Bone marrow (tissue), 2 donors: ENCODE measurements at regions not wholly inside any gene's neighbourhood (a gene's known extent, or its start where the extent isn't known, plus 50 kb on each side); places are given as distances from the start of the nearest gene placed in this dataset.
A peak's percentile ranks its signal among the peaks of the same experiment; 100 is the strongest.
"Not testable (repeated sequence)": the region's sequence is repeated elsewhere in the genome, so short reads cannot be mapped to it uniquely, and the experiment has no call there.

Experiments
- DNase-seq, 2 donors: peaks; one replicate each; lab custom pipeline; 2025; lab: John Stamatoyannopoulos, UW

DNA sequence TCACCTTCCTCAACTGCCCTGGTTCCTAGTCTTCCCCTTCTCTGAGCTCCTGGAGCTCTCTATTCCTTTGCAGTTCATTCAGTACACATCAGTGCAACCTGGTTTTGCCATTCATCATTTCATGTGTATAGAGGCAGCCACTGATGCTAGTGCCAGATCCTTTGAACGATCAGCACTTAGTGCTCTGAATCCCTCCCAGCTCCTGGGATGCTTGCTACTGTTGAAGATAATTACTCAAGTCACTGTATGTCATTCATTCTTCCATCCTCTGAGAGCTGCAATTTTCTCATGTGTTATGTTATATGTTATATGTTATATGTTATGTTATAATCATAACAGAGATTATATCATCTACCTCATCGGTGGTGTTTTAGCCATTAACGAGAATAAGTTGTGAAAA lies 98.5 kb upstream of the UXS1 start:
- no peak for DNase-seq

DNA sequence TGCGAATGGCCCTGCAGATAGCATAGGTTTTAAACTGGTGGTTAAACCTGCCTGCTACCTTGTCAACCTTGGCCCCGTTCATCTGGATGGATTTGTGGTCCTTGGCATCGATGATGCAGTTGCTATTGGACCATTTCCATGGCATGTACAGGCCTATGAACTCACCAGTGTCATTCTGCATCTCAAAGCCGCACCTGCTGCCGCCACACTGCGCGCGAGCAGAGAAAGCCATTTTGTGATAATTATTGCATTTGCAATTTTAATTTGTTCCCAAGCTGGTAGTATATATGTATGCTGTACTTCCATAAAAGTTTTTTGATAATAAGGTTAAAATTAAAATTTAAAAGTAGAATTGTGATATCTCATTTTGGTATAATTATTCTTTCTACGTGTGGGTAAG lies 94.8 kb upstream of the UXS1 start:
- DNase-seq: no peak

DNA sequence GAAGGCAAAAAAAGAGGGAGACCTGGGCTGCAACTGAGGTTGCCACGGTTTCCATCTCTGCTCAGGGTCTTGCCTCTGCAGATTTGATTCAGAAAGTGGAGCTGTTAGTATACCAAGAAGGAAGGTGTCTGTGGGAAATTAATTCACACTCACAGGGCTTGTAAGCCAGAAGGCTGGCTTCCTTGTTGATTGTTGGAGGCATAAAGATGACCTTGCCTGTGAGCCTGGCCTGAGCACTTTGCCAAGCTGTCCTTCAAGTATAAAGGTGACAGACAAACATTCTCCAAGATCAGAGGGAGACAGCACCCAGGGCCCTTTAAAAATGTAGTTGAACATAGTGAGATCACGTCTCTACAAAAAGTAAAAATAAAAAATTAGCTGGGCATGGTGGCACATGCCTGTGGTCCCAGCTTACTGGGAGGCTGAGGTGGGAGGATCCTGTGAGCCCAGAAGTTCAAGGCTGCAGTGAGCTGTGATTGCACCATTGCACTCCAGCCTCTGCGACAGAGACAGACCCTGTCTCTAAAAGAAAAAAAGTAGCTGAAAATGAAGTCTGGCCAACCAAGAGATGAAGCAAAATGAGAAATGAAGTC lies 91.2 kb upstream of the UXS1 start:
- DNase-seq: no peak

DNA sequence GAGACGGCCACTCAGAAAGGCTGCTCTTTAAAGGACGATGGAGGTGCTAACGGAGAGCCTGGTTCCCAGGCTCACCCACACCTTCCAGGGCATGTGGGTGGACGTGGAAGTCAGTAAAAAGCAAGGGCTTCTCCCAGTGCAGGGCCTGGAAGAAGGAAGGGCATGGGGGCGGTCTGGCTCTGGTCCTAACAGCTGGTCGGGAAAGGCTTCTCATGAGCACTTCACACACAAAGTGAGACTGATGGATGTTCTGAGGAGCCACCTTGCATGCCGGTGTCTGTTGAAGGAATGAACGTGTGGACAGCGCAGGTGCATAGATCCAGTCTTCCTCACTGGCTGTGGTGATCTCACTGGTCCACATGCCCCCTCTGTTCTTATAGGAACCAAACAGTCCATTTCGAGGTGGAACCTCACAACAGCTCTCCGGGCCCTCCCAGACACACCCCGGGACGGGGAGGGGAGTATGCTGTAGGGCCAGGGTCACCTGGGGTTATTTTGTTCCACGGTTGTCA lies 90.6 kb upstream of the UXS1 start:
- no peak for DNase-seq

DNA sequence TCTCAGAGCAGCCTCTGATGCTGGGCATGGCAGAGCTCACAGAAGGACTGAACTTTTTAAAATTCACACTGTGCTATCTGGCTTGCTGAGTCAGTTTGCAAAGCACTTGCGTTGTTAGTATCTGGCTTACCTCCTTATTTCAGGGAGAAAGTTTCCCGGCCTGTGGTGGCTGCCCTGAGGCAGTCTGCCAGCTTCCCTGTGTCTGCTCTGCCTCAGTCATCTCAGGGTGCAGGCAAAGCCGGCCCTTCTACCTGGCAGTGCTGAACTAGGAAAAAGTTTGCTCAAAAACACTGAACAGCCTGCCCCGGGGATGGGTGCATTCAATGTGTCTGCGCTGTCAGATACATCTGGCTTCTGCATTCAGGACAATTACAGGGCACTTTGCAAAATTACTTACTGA lies 90.2 kb upstream of the UXS1 start:
- no peak for DNase-seq

DNA sequence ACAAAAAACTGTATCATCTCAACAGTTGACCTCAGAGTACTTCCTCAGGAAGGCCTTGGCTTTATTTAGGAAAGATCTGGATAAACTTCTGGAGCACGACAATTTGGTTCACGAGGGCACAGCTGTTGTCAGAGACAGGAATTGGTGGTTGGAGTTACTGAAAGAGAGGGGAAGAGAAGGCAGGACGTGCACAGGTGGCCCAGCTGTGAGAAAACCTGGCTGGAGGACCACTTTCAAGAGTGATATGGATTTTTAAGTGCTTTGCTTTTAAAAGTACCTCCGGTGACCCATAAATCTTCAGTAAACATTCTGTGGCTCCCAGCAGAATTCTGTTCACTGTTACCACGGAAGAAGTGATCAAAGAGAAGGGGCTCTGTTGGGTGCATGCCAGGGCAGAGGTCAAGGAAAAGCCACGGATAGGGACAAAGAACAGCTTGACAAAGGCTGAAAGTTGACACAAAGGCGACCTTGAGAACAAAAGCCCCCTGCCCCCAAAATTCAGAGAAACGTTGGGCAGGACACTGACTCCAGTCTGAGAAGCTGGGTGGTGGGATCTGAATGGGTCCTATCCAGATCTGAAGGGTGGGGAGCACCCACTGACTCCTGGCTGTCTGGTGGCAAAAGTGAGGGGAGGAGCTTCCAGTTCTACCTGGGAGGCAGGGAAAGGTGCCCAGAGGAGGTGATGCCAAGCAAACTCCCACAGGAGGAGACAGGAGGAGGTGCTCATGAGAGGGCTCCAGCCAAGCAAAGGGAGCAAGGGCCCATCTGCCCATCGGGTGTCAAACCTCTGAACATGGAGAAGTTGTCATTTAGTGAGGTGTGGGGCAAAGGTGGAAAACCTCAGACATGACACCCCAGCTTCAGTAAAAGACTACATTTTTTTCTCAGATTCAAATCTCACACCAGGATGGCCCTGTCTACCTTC lies 89.4 kb upstream of the UXS1 start:
- DNase-seq: not testable (repeated sequence)

DNA sequence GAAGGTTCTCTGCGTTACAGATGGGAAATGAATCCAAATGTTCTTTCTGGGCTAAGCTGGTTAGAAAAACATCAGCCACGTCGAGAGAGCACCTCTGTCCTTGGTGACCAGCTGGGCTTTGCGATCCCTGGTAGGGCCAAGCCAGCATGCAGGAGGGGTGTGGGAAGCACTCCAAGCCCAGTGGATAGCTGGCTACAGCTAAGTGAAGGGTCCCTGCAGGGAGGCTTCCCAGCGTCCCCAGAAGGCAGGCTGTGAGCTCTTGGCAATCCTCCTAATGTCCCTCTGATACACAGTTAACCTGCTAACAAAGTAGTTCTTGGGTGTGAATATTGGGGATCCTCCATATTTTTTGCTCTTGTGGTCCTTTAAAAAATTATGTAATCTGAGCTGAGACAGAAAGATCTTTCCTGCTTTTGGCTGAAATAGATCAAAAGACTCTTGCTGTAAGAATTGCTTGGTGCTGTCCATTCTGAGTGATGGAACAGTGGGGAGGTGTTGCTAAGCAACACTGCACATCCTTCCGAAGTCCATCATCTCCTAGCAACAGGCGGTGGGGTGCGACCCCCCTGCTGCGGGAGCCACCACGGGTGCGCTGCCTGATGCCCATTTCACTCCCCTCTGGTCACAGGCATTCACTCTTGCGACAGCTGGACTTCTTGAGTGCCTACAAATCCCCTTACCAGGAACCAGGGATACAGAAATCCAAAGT lies 88.5 kb upstream of the UXS1 start:
- no peak for DNase-seq

DNA sequence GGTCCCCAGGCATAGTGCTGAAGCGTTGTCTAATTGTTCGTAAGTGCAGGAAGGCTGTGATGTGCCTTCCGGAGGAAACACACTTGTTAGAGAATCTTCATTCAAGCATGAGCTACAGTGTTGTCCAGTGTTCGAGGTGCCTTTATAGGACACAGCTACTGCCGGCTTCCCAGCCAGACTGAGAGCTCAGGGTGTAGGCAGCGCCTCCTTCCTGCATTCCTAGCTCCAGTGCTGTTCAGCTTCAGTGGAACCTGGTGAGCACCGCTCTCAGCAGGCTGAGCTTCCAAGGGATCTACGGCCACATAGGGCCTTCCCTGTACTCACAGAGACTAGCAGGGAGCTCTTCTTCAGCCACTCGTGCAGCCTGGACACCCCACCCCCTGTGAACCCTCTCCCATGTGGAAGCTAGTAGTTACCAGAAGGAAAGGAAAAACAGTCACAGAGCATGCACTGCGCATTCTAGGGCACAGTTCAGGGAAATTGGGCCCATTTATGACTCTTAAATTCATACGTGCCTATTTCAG lies 87.9 kb upstream of the UXS1 start:
- not testable (repeated sequence) for DNase-seq

DNA sequence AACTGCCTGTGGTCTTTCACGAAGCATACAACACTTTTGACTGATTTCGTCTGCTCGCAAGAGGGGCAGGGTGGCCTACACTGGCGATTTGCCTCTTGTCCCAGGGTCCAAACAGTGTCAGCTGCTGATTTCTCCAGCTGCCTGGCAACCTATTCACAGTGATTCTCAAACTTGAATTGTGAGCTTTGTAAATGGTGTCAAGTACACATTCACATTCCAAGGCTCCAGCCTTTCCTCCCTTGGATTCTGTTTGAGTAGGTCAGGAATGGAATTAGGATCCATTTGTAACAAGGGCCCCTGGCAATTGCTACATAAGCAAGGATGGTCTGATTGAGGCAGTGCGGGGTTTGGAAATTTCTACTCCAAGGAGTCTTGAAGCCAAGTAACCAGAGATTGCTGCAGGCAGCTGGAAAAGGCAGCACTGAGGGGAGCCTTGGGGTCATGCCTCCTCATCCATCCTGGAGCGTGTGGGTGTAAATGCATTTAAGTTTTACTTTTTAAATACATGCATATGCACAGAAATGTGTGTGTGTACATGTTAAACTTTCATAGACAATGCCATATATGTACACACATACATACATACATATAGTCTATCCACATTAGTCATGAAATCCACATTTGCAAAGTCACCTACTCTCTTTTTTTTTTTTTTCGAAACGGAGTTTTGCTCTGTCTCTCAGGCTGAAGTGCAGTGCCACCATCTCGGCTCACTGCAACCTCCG lies 86.8 kb upstream of the UXS1 start:
- DNase-seq: no peak

DNA sequence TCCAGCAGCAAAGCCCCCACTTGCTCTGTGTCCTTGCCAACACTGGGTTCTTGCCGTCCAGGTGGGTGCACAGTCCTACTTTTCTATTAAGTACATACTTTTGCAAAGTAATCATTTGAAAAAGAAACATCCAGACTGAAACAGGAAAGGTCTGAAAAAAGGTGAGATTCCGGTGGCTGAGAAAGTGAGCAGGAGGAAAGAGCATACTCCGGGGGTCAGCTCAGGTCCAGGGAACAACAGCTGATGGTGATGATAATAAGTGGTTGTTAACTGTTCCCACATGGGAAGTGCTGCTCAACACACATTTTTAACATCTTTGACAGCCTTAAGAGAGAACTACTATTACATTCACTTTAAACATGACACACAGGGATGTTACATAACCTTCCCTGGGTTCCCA lies 86.1 kb upstream of the UXS1 start:
- DNase-seq: no peak

DNA sequence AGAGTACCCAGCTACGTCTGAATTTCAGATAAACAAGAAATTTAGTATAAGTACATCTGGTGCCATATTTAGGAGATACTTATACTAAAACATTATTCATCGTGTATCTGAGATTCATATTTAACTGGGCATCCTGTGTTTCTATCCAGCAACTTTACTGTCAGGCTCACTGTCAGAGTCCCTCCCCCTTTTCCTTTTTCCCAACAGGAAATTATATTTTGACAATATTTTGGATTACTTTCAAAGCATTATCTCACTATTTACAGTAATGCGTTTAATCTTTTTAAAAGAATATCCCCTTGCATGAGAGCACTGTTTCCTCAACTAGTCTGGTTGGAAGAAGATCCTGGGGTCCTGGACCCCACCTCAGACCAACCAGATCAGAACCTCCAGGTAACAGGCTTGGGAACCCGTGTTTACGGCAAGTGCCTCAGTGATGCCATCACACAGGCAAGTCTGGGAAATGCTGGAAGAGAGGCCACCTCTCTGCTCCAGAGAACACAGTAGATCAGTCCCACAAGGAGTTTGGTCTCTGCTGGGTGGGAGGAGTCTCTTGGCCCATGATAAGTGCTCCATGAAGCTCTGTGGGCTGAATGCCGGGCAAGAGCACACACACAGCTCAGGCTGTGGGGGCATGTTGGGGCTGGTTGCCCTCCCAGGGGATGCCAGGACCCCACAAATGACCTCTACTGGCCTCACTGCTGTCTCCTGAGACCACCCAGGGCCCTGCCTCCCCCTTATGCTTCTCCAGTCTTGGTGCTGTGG lies 84.2 kb upstream of the UXS1 start:
- DNase-seq: no peak

DNA sequence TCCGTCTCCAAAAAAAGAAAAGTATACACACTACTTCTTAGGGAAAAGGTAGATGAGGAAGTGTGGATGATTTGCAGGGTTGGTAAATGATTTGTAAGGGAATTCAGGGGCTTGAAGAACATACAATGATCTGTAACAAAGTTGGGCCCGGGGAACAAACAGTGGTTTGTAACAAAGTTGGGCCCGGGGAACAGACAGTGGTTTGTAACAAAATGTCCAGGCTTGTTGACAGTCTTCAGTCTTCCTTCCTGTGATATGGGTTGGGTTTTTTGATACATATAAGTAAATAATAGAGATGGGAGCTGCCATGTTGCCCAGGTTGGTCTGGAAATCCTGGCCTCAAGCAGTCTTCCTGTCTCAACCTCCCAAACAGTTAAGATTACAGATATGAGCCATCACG lies 83.3 kb upstream of the UXS1 start:
- no peak for DNase-seq

DNA sequence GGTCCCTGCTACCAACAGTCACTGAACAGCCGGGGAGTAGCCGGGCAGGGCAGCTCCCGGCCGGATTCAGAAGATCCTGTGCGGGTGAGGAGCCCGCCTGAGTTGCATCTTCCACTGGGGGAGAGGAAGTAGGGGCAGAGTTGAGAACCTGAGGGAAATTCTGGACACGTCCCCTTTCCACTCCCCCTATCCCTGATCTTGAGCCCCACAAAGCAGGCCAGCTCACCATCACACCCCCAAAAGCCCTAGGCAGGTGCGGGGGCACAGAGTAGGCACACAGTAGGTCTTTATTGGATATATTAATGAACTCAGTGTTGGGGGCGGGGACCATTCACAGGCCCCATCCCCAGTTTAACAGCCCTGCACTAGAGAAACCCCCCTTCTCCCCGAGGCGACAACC lies 81.9 kb upstream of the UXS1 start:
- DNase-seq: no peak

DNA sequence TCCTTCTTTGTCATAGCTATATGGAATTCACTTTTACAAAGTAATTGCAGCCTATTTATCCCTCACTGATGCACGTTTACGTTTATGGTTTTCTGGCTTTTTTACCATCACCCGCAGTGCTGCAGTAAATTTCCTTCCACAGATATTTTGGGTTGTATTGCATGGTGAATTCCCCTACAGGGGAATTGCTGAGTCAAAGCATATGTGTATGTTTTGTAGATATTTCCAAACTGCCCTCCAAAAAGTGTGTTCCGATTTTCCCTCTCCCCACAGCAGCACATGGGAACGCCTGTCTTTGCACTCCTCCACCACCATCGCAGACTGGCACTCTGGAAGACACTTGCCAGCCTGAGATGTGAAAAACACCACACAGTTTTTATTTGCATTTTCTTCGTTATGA lies 80.6 kb upstream of the UXS1 start:
- no peak for DNase-seq

DNA sequence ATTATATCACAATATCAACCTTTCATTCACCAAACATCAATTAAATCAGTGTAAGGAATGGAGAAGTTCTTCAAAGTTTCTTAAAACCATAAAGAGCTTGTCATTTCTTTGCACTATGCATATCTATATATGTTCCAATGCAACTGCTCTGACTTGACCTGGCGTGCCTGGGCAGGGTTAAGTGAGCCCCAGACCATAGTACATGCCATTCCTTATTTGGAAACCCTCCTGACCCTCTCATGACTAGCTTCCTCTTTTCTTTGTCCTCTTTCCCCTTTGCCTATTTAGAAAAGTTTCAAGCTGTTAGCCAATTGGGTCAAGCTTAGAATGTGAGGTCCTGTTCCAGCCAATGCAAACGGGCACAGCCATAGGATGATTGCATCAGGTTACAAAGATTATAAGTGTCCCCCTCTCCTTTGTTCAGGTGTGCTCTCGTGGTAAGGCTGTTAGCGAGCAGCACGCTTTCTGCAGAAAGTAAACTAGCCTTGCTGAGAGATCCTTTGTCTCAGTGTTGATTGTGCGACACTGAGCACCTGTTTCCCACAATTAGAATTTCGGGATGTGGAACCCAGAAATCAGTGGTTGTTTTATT lies 78.2 kb upstream of the UXS1 start:
- no peak for DNase-seq

DNA sequence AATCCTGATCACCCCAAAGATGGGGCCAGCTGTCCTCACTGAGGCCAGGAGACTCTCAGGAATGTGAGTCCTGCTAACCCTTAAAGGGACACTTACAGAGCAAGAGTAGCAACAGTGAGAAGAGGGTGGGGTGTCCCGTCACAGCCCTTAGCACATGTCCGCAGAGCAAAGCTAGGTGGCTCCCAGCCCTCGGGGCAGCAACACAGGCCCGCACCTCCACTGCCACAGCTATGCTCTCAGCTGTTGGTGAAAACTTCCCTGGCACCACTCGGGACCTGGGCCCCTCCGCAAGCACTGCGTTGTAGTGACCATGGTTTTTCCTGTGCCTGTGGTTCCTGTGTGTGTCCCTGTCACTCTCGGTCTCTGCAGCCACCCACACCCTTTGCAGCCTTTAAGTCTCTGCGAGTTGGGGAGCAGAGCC lies 76.4 kb upstream of the UXS1 start:
- no peak for DNase-seq

DNA sequence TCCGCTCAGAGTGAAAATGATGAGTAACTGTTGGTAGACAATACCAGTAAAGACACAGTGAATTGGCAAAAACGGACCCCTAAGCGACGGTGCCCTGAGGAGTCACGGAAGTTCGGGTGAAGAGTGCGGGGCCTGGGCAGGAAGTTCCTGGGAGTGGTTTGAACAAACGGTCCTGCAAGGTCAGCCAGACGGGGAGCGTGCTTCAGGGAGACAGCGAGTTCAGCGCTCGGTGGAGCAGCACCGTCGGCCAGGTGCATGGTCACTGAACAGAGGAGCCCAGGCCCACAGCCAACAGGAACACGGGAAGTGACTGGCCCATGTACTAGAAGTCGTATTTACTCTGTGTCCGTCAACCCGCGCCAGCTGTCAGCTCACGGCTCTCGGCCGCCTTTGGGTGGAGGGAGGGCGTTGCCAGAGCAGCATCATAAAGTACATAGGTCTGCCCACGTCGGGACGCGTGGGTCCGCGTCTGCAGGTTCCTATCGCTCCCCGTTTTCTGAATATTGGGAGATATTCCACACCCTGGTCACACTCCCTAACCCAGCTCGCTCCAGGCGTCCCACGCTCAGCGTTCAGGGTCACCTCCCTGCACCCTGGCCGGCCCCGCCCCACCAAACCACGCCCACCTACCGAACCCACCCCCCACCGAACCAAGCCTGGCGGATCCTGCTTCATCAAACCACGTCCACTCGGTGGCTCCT lies 75.6 kb upstream of the UXS1 start:
- peak; percentile 33 to 40 for DNase-seq

DNA sequence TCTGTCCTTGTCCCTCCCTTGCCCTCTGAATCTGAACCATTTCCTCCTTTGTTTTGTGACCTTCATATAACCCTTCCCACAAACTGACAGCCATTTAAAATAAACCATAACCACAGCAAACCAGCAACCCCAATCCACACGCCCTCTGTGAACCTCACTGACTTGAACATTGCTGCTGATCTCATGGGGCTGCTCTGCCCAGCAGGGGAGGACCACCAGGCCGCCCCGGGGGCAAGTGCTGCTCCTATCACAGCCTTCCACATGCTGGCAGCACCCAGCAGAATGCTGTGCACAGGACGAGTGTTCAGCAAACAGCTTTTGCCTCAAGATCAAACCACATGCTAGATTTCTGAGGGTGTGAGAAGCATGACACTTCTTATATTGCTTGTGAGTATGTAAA lies 73.9 kb upstream of the UXS1 start:
- no peak for DNase-seq

DNA sequence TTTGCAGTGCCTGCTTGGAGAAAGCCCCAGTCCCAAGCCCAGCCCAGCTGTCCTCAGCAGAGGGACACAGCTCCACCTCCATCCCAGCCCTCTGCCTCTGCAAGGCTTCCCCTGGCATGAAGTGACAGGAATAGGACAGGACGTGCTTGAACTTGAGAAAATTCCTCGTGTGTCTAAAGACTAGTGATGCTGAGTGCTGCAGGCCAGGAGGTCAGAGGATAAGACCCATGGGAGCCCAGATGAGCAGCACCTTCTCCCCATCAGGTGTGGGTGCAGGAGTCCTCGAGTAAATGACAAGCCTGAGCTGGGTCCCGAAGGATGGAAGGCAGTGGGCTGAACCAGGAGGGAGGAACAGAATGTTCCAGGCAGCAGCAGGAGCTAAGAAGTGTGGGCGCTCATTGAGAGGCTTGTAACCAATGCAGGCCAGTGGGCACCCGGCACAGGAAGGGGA lies 67.8 kb upstream of the UXS1 start:
- no peak for DNase-seq

DNA sequence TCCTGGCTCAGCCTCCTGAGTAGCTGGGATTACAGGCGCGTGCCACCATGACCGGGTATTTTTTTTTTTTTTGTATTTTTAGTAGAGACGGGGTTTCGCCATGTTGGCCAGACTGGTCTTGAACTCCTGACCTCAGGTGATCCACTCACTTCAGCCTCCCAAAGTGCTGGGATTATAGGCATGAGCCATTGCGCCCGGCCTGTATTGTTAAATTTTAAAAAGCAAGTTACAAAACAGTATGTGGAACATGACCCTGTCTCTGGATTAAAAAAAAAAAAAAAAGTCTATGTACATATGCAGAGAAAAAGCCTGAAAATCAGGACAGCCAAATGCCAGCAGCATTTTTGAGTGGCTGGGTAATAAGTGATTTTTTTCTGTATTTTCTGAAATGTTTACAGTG lies 64.8 kb upstream of the UXS1 start:
- not testable (repeated sequence) for DNase-seq
